Colonic mucosa (tissue), 4 donors: ENCODE measurements at regions not wholly inside any gene's neighbourhood (a gene's known extent, or its start where the extent isn't known, plus 50 kb on each side); places are given as distances from the start of the nearest gene placed in this dataset.

Source experiments
- DNase-seq: peaks from one replicate; pipeline ENCODE4 v3.0.0-alpha.2; 2020
- H3K27ac ChIP-seq: fragments of 200-600 bp; one replicate; pipeline ENCODE4 v1.8.0; 2021
- H3K27me3 ChIP-seq: fragments of 200-600 bp; one replicate; pipeline ENCODE4 v1.8.0; 2021
- H3K36me3 ChIP-seq: fragments of 200-600 bp; one replicate; pipeline ENCODE4 v1.8.0; 2021
- H3K4me1 ChIP-seq: fragments of 200-600 bp; one replicate; pipeline ENCODE4 v1.8.0; 2021; ENCODE audit warnings: mild to moderate bottlenecking
- H3K4me3 ChIP-seq: fragments of 200-600 bp; one replicate; pipeline ENCODE4 v1.8.0; 2021
- H3K9ac ChIP-seq, 2 donors: one replicate each; pipeline ENCODE4 v1.7.0; 2013; ENCODE audit warnings: control low read depth in 2 of 2, low read depth in 2 of 2, low read length in 2 of 2
- H3K9me3 ChIP-seq: fragments of 200-600 bp; one replicate; pipeline ENCODE4 v1.8.0; 2021
- CTCF ChIP-seq: fragments of 200-600 bp; IDR thresholded peaks from one replicate; pipeline ENCODE4 v1.8.0; 2022; ENCODE audit warnings: antibody characterized with exemption, mild to moderate bottlenecking
- intact Hi-C: fragments of 100-400 bp; cut with DNase I; formaldehyde crosslinking; loops from one replicate; pipeline ENCODE4 v1.14.1; 2022
- donor health status: healthy.
- donor health status: DM: no; HTN: no; CAD: no.
- donor health status: DM: no; HTN: no; CAD: no.

DNA sequence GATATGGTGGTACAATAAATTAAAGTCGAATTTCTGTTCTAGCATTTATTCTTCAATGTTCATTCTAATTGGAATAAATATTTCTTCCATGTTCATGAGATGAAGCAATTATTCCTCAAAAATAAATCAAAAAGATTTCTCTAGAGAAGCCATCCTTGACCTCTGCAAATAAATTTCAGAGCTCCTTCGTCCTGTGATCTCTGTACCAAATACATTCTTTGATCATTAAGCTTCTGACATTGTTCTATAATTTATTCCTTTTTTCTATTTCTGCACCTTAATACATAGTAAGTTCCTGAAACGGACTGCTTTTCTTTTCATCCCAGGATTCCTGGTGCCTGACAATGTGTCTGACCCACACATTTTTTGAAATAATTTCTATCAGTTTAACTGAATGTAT, 1039.3 kb upstream of the TYRP1 start:
- Histone ChIP-seq H3K9me3 (no peaks in the 10 kb centered on the region), H3K9ac (no peak overlapping the region), H3K4me1 (no peaks in the 10 kb centered on the region), H3K4me3 (no peak overlapping the region), H3K27me3 (no peaks in the 10 kb centered on the region), H3K27ac (no peak overlapping the region), H3K36me3 (no peaks in the 10 kb centered on the region)
- no peak for DNase-seq
- intact Hi-C loops: no loop called here
- no peak for TF ChIP-seq CTCF

- Histone ChIP-seq H3K27ac (no peak overlapping the region), H3K36me3 (no peaks in the 10 kb centered on the region), H3K9me3 (no peaks in the 10 kb centered on the region), H3K27me3 (no peaks in the 10 kb centered on the region), H3K4me3 (no peak overlapping the region), H3K4me1 (no peaks in the 10 kb centered on the region), H3K9ac (no peak overlapping the region)
- TF ChIP-seq CTCF: no peak
- intact Hi-C loops: no loop called here
- DNase-seq: no peak
These were observed 1029.3 kb upstream of the TYRP1 start for GRCh38 chr9:11663913-11664312.

GRCh38 chr9:11676821-11677220, 1016.4 kb upstream of the TYRP1 start:
- no peaks in the 10 kb centered on the region for H3K9me3 ChIP-seq
- no peaks in the 10 kb centered on the region for H3K27me3 ChIP-seq
- H3K27ac ChIP-seq: no peak overlapping the region
- no peak overlapping the region for H3K4me3 ChIP-seq
- TF ChIP-seq CTCF: no peak
- H3K4me1 ChIP-seq: no peaks in the 10 kb centered on the region
- intact Hi-C loops: no loop called here
- DNase-seq: no peak
- H3K9ac ChIP-seq: no peak overlapping the region
- H3K36me3 ChIP-seq: no peaks in the 10 kb centered on the region

DNA sequence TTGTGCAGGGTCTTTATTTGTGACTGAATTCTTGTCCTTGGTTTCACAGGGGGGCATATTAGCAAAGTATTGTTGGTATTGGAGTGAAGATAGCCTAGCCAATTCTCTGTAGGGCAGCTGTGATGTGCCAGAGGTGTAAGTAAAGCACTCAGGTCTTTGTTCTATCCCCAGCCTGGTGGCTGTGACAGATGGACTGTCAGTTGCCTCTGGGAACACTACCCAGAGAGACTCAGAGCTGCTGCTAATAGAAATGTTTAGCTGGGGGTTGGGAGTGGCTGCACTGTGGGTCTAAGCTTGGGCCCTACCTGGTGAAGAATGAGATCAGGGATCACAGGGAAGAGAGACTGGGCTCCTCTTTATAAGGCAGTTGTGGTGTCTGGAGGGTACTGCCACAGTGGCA, 1006.5 kb upstream of the TYRP1 start:
- Histone ChIP-seq H3K27me3 (no peaks in the 10 kb centered on the region), H3K9ac (no peak overlapping the region), H3K27ac (no peak overlapping the region), H3K4me3 (no peak overlapping the region), H3K9me3 (peaks cover 3% of the 10 kb centered on the region), H3K36me3 (no peaks in the 10 kb centered on the region), H3K4me1 (no peaks in the 10 kb centered on the region)
- TF ChIP-seq CTCF: no peak
- DNase-seq: no peak
- intact Hi-C loops: no loop called here

- DNase-seq: no peak
- Histone ChIP-seq H3K9me3 (no peaks in the 10 kb centered on the region), H3K4me3 (no peak overlapping the region), H3K27me3 (no peaks in the 10 kb centered on the region), H3K27ac (no peak overlapping the region), H3K4me1 (no peaks in the 10 kb centered on the region), H3K36me3 (no peaks in the 10 kb centered on the region), H3K9ac (no peak overlapping the region)
- intact Hi-C loops: no loop called here
- TF ChIP-seq CTCF: no peak
These were observed 996.1 kb upstream of the TYRP1 start for GRCh38 chr9:11697126-11697525.

DNA sequence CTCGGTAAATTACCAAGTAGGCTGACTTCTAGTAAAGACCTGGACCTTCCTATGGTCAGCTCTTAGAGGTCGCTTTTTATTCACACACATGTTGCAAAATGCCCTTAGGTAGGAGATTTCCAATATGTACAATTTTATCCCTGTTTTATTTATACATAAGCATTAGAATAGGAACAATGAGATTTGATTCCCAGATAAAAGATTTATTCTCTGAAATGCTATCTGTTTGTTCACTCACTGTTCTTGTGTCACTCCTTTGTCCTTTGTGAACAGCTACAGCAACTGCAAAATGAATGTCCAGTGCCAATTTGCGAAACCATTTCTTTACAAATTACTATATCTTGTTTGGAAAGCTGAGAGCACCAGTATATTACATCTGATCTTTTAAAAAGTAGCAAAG, 991.5 kb upstream of the TYRP1 start:
- DNase-seq: no peak
- no peak overlapping the region for H3K27ac ChIP-seq
- no peak for TF ChIP-seq CTCF
- no peak overlapping the region for H3K9ac ChIP-seq
- intact Hi-C loops: no loop called here
- no peaks in the 10 kb centered on the region for H3K9me3 ChIP-seq
- H3K4me1 ChIP-seq: no peaks in the 10 kb centered on the region
- H3K36me3 ChIP-seq: no peaks in the 10 kb centered on the region
- no peaks in the 10 kb centered on the region for H3K27me3 ChIP-seq
- no peak overlapping the region for H3K4me3 ChIP-seq
